Astrocyte of the spinal cord (primary cell): ENCODE measurements at regions not wholly inside any gene's neighbourhood (a gene's known extent, or its start where the extent isn't known, plus 50 kb on each side); places are given as distances from the start of the nearest gene placed in this dataset.

Experiments used
- DNase-seq: peaks from one replicate; pipeline ENCODE4 v3.0.0; 2011; ENCODE audit warnings: low read depth, low spot score
- H3K4me3 ChIP-seq: 2 replicates; pipeline ENCODE4 v1.5.1; 2011; ENCODE audit warnings: low read depth, mild to moderate bottlenecking, low read length, moderate library complexity
- in situ Hi-C: cut with HindIII; loops from 2 replicates; pipeline ENCODE4 v1.10.0; 2017; ENCODE audit warnings: low sequenced_read_pairs
- TF ChIP-seq, protein P1 (sequence below): IDR thresholded peaks from 2 replicates; pipeline ENCODE4 v1.5.1; 2012; ENCODE audit warnings: low read depth, mild to moderate bottlenecking, low read length, inconsistent platforms

DNA sequence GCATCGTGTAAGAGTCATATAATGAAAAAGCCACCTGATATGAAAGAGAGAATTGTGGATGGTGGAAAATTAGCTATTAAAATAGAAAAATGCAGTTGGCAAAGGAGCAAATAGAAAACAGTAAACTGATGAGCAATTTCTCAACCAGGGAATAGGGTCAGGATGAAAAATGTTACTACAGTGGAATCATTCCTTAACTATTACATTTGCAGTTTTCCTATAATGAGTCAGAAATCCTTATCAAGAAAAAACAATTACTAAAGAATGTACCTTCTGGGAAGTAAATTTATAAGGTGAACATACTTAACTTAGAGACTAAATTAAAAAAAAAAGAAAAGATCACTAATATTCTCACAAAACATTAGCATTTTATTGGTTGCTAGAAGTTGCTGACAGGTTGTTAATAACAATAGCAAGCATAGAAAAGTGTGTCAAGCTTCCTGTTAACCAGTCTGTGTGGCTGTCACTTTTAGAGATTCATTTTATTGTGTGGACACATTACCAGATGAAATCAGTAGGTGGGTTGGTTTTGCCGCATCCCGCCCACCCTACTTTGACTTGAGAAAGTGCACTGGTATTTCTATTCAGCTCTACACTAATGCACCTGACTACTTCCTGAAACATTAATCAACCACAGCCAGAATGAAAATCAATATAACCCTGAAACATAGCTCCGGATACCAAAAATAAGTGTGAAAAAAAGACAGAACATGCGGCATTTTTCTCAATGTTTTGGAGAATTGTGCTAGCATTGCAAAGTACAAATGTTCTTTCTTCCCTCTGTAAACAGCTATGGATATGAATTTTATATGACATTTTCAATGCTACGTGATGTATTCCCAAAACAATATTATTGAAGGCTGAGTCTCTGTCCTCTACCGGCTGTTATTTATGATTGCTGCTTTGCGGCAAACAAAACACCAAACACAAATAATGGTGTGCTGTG is 576.7 kb downstream of the SLC16A7 start:
- no peak overlapping the region for H3K4me3 ChIP-seq
- TF ChIP-seq, protein P1, sequence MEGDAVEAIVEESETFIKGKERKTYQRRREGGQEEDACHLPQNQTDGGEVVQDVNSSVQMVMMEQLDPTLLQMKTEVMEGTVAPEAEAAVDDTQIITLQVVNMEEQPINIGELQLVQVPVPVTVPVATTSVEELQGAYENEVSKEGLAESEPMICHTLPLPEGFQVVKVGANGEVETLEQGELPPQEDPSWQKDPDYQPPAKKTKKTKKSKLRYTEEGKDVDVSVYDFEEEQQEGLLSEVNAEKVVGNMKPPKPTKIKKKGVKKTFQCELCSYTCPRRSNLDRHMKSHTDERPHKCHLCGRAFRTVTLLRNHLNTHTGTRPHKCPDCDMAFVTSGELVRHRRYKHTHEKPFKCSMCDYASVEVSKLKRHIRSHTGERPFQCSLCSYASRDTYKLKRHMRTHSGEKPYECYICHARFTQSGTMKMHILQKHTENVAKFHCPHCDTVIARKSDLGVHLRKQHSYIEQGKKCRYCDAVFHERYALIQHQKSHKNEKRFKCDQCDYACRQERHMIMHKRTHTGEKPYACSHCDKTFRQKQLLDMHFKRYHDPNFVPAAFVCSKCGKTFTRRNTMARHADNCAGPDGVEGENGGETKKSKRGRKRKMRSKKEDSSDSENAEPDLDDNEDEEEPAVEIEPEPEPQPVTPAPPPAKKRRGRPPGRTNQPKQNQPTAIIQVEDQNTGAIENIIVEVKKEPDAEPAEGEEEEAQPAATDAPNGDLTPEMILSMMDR, result no peak
- in situ Hi-C loops, result no loop called here
- DNase-seq, result no peak

DNA sequence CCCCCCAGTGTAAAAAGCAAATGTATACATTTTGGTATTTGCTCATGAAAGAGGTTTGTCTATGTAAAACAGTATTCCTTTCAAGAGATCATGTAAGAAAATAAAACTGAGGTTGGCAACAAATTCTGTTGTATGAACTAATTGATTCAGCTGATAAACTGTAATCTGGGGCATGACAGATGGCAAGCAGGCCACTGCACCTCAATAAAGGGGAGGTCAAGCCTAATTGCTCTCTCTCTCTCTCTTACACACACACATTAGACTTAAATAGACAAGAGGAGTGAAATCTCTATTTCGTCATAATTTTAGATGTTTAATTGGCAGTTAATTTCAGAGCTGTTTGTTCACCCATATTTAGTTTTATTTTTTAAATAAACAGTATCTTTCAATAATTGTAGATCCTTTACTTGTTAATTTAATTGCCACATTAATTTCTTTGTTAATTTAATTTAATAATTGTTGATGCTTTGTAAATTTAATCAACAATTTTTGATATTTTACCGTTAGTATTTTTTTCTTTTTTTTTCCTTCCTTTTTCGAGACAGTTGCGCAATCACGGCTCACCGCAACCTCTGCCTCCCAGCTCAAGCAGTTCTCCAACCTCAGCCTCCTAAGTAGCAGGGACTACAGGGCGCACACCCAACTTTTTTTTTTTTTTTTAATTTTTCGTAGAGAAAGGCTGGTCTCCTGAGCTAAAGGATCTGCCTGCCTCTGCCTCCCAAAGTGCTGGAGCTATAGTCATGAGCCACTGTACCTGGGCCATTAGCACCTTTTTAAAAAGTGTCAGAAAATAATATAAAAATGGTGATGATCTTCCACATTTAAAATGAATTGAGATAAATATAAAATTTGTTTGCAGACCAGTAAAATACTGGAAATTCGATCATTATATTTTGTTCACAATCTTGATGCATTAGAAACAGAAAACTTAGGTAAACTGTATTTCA is 577.7 kb downstream of the SLC16A7 start:
- in situ Hi-C loops, result no loop called here
- TF ChIP-seq, protein P1, result no peak
- no peak overlapping the region for H3K4me3 ChIP-seq
- no peak for DNase-seq

DNA sequence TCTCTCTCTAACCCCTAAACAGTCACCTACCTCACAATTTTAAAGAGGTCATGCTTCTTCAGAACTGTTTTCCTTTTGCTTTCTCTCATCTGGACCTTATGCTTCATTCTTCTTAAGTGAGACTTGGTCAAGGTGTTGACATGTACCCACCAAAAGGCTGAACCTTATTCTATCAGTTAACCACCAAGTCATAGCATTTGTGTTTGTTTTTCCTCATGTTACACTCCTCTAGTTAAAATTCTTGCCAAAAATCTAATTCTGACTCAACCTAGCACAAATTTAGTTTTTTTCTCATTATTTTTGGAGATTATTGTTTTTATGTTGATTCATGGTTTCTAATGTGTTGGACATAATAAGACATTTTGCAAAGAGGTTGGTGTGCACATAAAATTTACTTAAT is 578.6 kb downstream of the SLC16A7 start:
- TF ChIP-seq, protein P1, result no peak
- in situ Hi-C loops, result no loop called here
- DNase-seq, result peak; percentile 42
- H3K4me3 ChIP-seq, result no peak overlapping the region

DNA sequence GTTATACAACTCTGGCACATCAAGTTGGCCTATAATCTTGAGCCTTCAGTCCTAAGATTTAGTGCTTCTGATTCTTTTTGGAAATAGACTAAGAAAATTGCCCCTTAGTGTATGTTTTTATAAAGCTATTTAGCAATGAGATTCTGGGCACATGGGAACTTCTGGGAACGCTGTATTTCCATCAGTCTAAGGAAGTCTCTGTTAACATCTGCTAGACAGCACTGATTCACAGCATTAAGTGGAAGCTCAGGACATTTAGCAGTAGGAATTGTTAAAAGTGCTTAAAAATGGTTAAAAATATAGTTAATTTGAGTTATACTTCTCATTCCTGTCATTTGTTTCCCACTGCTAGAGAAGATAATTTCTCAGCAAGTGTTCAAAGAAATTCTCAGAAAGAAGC is 579.1 kb downstream of the SLC16A7 start:
- H3K4me3 ChIP-seq, result no peak overlapping the region
- TF ChIP-seq, protein P1, result no peak
- in situ Hi-C loops, result no loop called here
- no peak for DNase-seq

DNA sequence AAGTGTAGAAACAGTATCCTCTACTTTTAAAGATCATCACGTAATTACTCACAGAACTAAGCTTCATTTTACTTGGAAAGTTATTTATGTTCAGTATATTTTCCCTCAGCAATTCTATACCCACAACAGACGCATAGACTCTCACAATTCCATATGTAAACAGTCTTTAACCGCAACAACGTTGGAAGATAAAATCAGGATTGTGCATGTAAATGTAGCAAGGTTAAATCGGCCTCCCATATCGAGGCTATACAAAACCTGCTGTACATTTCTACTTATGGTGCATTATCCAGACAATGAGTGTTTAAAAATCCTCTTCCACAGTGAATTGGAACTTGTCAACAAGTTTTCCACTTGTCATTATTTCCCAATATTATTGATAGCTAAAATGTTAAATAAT is 581.1 kb downstream of the SLC16A7 start:
- no peak overlapping the region for H3K4me3 ChIP-seq
- no peak for DNase-seq
- in situ Hi-C loops, result no loop called here
- TF ChIP-seq, protein P1, result no peak

DNA sequence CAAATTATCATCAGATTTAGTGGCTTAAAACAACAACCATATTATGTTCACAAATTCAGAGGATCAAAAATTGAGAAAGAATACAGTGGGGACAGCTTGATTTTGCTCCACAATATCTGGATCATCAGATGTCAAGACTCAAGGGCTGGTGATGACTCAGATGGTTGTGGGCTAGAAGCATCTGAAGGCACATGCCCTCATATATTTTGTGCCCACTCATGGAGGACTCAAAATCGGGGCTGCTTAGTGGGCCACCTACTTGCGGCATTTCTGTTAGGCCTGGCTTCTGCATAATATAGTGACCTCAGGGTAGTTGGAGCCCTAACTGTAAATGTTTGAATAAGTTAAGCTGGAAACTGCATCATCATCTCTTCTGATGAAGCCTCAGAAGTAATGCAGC is 584.5 kb downstream of the SLC16A7 start:
- no peak overlapping the region for H3K4me3 ChIP-seq
- in situ Hi-C loops, result no loop called here
- no peak for DNase-seq
- TF ChIP-seq, protein P1, result no peak
